HepG2 (cell line): ENCODE measurements at regions not wholly inside any gene's neighbourhood (a gene's known extent, or its start where the extent isn't known, plus 50 kb on each side); places are given as distances from the start of the nearest gene placed in this dataset.

Experiments
- ATAC-seq: fragments of 200-7000 bp; cut with Tn5 transposase; 3 replicates; pipeline ENCODE4 v1.9.1; 2020; ENCODE audit warnings: mild to moderate bottlenecking, moderate library complexity
- BruUV-seq: library from RNA; stranded (reverse); fragments of 400-500 nt; replicated peaks from 2 replicates; lab custom pipeline; 2021; lab: Mats Ljungman, UMichigan
- CTCF ChIA-PET: fragments of 300-600 bp; formaldehyde crosslinking; extraction: SDS; loops from one replicate; lab custom pipeline; 2021; ENCODE audit warnings: low total read pairs, inconsistent platforms, low intra/inter-chr PET ratio; lab: Yijun Ruan, JAX
- POLR2A ChIA-PET: fragments of 350-600 bp; sonication (Branson Sonifier 250); formaldehyde crosslinking; loops from one replicate; lab custom pipeline; 2020; ENCODE audit warnings: antibody characterized with exemption, inconsistent platforms; lab: Yijun Ruan, JAX
- DNase-seq: peaks from one replicate; pipeline ENCODE4 v3.0.0-alpha.2; 2015; ENCODE audit warnings: low spot score
- FAIRE-seq: peaks from 3 replicates; lab custom pipeline; 2011; peaks lifted over from hg19 to GRCh38; lab: Jason Lieb, UNC
- H2AFZ ChIP-seq: one replicate; pipeline ENCODE4 v1.6.1; 2011; ENCODE audit warnings: low read length, inconsistent platforms
- H3K27ac ChIP-seq: fragments of 300-600 bp; 3 replicates; pipeline ENCODE4 v1.8.0; 2011; ENCODE audit warnings: mixed run types, mild to moderate bottlenecking, mixed read lengths, low read length, inconsistent platforms; ENCODE audit not compliant: insufficient read depth; ENCODE audit errors: extremely low read length
- H3K27me3 ChIP-seq, 2 experiments: fragments of 200-600 bp in 1 of 2; 2 replicates in 1 of 2; 3 replicates in 1 of 2; pipeline versions ENCODE4 v1.6.0 to v1.8.0; 2011; ENCODE audit warnings: low read length in 2 of 2, mild to moderate bottlenecking in 2 of 2, moderate library complexity in 2 of 2, inconsistent platforms in 1 of 2; ENCODE audit not compliant: insufficient read depth in 2 of 2, control insufficient read depth in 1 of 2
- H3K36me3 ChIP-seq, 2 experiments: fragments of 200-600 bp in 1 of 2; replicated peaks in 1 of 2; 2 replicates in 1 of 2; 3 replicates in 1 of 2; pipeline versions ENCODE4 v1.5.1 to v1.8.0; 2011; ENCODE audit warnings: low read length in 2 of 2, inconsistent platforms in 1 of 2; ENCODE audit not compliant: insufficient read depth in 2 of 2, control insufficient read depth in 1 of 2
- H3K4me1 ChIP-seq: 2 replicates; pipeline ENCODE4 v1.5.1; 2012; ENCODE audit warnings: low read length, inconsistent platforms; ENCODE audit not compliant: insufficient read depth
- H3K4me2 ChIP-seq: 2 replicates; pipeline ENCODE4 v1.6.0; 2011; ENCODE audit warnings: low read depth, low read length, inconsistent platforms
- H3K4me3 ChIP-seq, 3 experiments: fragments of 200-600 bp in 1 of 3; sonication (generic), shearing (Covaris generic) in 1 of 3; replicated peaks in 1 of 3; 2 replicates each; pipeline ENCODE4 v1.5.1; 2011 to 2016; ENCODE audit warnings: low read length in 3 of 3, inconsistent platforms in 2 of 3, low read depth in 2 of 3, mild to moderate bottlenecking in 2 of 3, control low read depth in 1 of 3, mixed read lengths in 1 of 3; ENCODE audit not compliant: insufficient read depth in 1 of 3
- H3K79me2 ChIP-seq: one replicate; pipeline ENCODE4 v1.6.1; 2011; ENCODE audit warnings: low read length, inconsistent platforms; ENCODE audit not compliant: insufficient read depth
- H3K9ac ChIP-seq: 2 replicates; pipeline ENCODE4 v1.6.0; 2011; ENCODE audit warnings: mild to moderate bottlenecking, low read depth, low read length, inconsistent platforms; ENCODE audit not compliant: insufficient read depth
- H3K9me3 ChIP-seq: 2 replicates; pipeline ENCODE4 v1.5.1; 2012; ENCODE audit warnings: mild to moderate bottlenecking, low read length
- H4K20me1 ChIP-seq: 2 replicates; pipeline ENCODE4 v1.6.0; 2011; ENCODE audit warnings: inconsistent platforms, mild to moderate bottlenecking, low read length, moderate library complexity; ENCODE audit not compliant: insufficient read depth
- AGO2 ChIP-seq: fragments of 200-400 bp; formaldehyde crosslinking; optimal IDR thresholded peaks from 2 replicates; pipeline ENCODE3; 2017; ENCODE audit warnings: mild to moderate bottlenecking, low read depth, low read length, moderate library complexity
- TMF1 ChIP-seq: sonication (generic); formaldehyde crosslinking; IDR thresholded peaks from 2 replicates; pipeline ENCODE4 v1.8.1; 2022; ENCODE audit warnings: low read depth, missing genetic modification reagents
- ZBTB39 ChIP-seq: sonication (generic); formaldehyde crosslinking; IDR thresholded peaks from 2 replicates; pipeline ENCODE4 v1.5.0; 2020; ENCODE audit warnings: missing genetic modification reagents
- ZFP41 ChIP-seq: sonication (generic); formaldehyde crosslinking; IDR thresholded peaks from 2 replicates; pipeline ENCODE4 v1.4.0; 2020; ENCODE audit warnings: mild to moderate bottlenecking, missing genetic modification reagents, borderline replicate concordance
- ZNF780A ChIP-seq: sonication (generic); formaldehyde crosslinking; IDR thresholded peaks from 2 replicates; pipeline ENCODE4 v1.8.0; 2022; ENCODE audit warnings: mild to moderate bottlenecking, missing genetic modification reagents, moderate library complexity
- WGBS: methylation state at CpG from one replicate; pipeline ENCODE4 v1.1.6; 2017; ENCODE audit warnings: low lambda C conversion rate; 5-methylcytosine and 5-hydroxymethylcytosine counted together
- in situ Hi-C: cut with HindIII; loops from 2 replicates; pipeline ENCODE4 v1.10.0; 2017; ENCODE audit warnings: low pct_unique_long_range_greater_than_20kb; ENCODE audit not compliant: extremely low pct_ligation_motif_present
- intact Hi-C: fragments of 100-400 bp; cut with micrococcal nuclease; formaldehyde crosslinking; loops from one replicate; pipeline ENCODE4 v1.10.0; 2022; ENCODE audit not compliant: unreplicated experiment
- TF ChIP-seq, protein P1 (sequence below): sonication (generic); formaldehyde crosslinking; IDR thresholded peaks from 2 replicates; pipeline ENCODE4 v1.8.1; 2023; ENCODE audit warnings: mild to moderate bottlenecking, moderate library complexity, missing genetic modification reagents

DNA sequence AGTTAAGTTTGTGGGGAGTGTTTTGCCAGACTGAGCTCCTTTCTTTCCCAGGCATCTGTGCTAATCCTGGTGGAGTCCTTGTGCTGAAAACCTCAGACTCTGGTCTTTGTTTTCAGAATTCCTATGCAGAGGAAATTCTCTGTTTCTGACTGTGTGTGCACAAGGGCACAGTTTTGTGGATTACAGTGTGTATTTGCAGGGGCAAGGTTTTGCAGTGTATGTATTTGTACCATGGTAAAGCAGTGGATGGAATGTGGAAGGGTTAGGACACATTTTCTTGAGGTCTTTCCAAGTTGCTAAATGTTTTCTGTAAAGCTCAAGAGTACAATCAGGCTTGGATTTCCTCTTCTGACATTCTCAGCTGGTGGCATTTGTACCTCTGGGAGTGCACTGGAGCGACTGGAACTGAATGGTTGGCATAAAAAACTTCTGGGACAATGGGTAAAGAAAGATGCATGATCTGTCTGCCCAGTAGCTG is 139.5 kb upstream of the RND3 start:
- H3K9ac ChIP-seq, result no peak overlapping the region
- no peak overlapping the region for H3K4me3 ChIP-seq
- H3K36me3 ChIP-seq, result no peaks in the 10 kb centered on the region
- H4K20me1 ChIP-seq, result no peaks in the 10 kb centered on the region
- no peak overlapping the region for H3K27ac ChIP-seq
- DNase-seq, result no peak
- no peak overlapping the region for H2AFZ ChIP-seq
- BruUV-seq, result no TSS peak
- H3K9me3 ChIP-seq, result peaks cover 18% of the 10 kb centered on the region
- POLR2A ChIA-PET, result no interaction called here
- intact Hi-C loops, result no loop called here
- WGBS, result 0% methylated on average over 1 of the region's 1 CpG
- TF ChIP-seq TMF1 (CRISPR knock-in tag) (no peak), ZBTB39 (CRISPR knock-in tag) (no peak), ZNF780A (no peak), AGO2 (no peak), ZFP41 (no peak)
- TF ChIP-seq, protein P1, sequence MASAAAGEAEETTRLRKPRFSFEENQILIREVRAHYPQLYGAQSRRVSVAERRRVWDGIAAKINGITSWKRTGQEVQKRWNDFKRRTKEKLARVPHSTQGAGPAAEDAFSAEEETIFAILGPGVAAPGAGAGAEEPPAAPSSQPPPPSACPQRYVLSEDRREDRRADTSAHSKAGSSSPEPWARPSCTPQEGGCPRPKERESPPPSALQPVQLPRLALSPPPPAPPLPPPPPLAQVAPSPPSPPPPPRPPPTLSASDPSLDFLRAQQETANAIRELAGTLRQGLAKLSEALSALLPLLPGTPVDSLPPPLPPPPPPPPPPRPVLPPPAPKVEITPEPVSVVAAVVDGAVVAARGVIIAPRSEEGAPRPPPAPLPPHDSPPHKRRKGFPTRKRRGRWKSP (CRISPR knock-in tag), result no peak
- H3K4me1 ChIP-seq, result no peaks in the 10 kb centered on the region
- CTCF ChIA-PET, result no interaction called here
- no peak for ATAC-seq
- no peak overlapping the region for H3K4me2 ChIP-seq
- FAIRE-seq, result no peak
- no peaks in the 10 kb centered on the region for H3K27me3 ChIP-seq
- in situ Hi-C loops, result no loop called here
- H3K79me2 ChIP-seq, result no peaks in the 10 kb centered on the region
